ENCODE measurements at regions not wholly inside any gene's neighbourhood (a gene's known extent, or its start where the extent isn't known, plus 50 kb on each side); places are given as distances from the start of the nearest gene placed in this dataset.
A peak's percentile ranks its signal among the peaks of the same experiment; 100 is the strongest.

DNA sequence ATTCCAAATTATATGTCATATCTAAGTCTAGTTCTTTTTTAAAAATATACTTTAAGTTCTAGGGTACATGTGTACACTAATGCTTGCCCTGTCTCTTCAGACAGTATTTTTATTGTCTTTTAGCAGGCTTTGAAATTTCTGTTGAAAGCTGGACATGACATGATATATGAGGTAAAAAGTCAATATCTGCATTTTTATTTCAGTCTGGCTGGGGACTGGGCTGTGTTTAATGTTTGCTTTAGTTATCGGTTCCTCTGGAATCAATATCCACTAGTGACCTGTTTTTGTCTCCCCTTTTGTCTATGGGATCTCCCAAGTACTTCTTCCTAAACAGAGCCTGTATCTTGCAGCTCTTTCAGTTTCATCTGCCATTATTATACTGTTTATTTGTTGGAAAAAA is 786.2 kb upstream of the GJE1 start:
- Mint-ChIP-seq H3K27me3 (no peaks in the 10 kb centered on the region), H3K27ac (no peak overlapping the region), H3K9me3 (no peaks in the 10 kb centered on the region), H3K36me3 (no peaks in the 10 kb centered on the region), H3K4me3 (no peak overlapping the region), H3K4me1 (no peaks in the 10 kb centered on the region)
- no peak for DNase-seq
- ATAC-seq (replicated peaks) = no peak

DNA sequence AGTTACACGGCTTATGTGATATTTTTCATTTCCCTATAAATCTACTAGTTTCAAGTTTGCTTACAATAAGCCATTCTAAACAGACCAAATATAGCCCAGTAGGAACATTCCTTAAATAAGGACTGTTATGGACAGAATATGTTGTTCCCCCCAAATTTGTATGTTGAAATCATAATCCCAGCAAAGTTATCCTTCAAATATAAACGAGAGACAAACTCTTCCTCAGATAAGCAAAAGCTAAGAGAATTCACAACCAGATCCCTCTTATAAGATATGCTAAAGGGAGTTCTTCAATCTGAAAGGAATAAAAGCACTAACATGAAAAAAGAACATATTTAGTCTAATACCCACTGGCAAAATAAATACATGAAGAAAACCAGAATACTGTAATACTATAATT is 795.5 kb upstream of the GJE1 start:
- Mint-ChIP-seq H3K4me3 (no peak overlapping the region), H3K9me3 (no peaks in the 10 kb centered on the region), H3K36me3 (no peaks in the 10 kb centered on the region), H3K4me1 (peaks cover 0 to 4% of the 10 kb centered on the region in 2 donors), H3K27me3 (no peaks in the 10 kb centered on the region), H3K27ac (no peak overlapping the region)
- ATAC-seq (replicated peaks) (no peak), DNase-seq (no peak)

DNA sequence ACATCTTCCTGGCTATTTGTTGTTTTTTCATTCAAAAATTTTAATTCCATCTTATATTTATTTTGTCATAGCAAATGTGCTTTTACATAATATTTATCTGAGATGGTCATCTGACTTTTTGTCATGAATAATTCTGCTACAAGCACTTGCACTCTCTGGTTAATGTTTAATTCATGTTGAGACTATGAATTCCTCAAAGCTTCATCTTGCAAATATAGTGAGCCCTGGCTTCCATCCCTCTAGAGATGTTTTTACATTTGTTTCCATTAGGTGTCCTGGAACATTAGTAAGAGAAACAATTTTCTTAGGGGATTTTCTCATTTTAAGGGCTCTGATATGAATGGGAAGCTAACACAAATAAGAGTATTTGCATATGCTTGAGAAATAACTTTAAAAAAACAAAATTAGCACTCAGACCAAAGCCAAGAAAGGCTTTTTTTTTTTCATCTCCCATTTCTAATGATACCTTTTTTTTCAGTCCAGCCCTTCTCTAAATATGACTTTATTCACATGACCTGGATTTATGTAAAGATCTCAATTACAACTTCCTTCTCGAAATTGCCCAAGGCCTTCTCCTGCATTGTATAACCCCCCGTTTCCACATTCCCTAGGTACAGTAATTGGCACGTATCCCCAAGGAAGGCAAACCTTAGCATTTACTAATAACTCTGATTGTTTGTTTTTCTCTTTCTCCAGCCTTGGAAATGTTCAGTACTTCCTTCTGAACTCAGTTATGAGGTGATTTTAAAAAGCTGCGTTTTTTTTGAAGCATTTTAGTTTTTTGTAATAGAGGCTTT is 797.0 kb upstream of the GJE1 start:
- Mint-ChIP-seq H3K27me3 (no peaks in the 10 kb centered on the region), H3K4me1 (peaks cover 0 to 4% of the 10 kb centered on the region in 2 donors), H3K27ac (no peak overlapping the region), H3K9me3 (no peaks in the 10 kb centered on the region), H3K4me3 (no peak overlapping the region), H3K36me3 (no peaks in the 10 kb centered on the region)
- ATAC-seq (replicated peaks) = no peak
- no peak for DNase-seq

DNA sequence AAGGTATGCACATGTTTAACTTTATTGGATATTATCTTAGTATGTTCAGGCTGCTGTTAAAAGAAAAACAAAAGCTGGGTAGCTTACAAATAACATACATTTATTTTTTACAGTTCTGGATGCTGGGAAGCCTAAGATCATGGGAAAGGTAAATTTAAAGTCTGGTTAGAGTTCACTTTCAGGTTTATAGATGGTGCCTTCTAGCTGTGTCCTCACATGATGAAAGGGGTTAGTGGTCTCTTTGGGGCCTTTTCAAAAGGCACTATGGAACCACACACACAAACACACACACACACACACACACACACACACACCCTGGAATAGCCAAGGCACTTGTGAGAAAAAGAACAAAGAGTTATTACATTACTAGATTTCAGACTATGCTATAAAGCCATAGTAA is 805.8 kb upstream of the GJE1 start:
- Mint-ChIP-seq H3K36me3 (no peaks in the 10 kb centered on the region), H3K27me3 (no peaks in the 10 kb centered on the region), H3K27ac (no peak overlapping the region), H3K4me3 (no peak overlapping the region), H3K4me1 (no peaks in the 10 kb centered on the region), H3K9me3 (peaks cover 4% of the 10 kb centered on the region in 2 donors)
- DNase-seq = no peak
- no peak for ATAC-seq (replicated peaks)

DNA sequence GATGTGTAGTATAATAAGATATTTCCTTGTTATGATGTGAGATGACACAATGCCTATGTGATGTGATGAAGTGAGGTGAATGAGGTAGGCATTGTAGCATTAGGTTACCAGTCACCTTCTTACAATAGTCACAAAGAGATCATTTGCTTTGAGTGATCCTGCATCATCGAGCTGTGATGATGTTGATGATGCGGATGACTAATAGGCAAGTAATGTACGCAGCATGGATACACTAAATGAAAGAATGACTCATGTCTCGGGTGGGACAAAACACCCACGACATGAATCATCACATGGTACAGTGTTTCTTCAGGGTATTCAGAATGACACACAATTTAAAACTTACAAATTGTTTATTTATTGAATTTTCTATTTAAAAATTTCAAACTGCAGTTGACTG is 806.3 kb upstream of the GJE1 start:
- Mint-ChIP-seq H3K4me1 (no peaks in the 10 kb centered on the region), H3K36me3 (no peaks in the 10 kb centered on the region), H3K4me3 (no peak overlapping the region), H3K9me3 (peaks cover 4% of the 10 kb centered on the region in 2 donors), H3K27me3 (no peaks in the 10 kb centered on the region), H3K27ac (no peak overlapping the region)
- peak; percentile 13 for DNase-seq
- peak; percentile 81 to 85 for ATAC-seq (replicated peaks)

DNA sequence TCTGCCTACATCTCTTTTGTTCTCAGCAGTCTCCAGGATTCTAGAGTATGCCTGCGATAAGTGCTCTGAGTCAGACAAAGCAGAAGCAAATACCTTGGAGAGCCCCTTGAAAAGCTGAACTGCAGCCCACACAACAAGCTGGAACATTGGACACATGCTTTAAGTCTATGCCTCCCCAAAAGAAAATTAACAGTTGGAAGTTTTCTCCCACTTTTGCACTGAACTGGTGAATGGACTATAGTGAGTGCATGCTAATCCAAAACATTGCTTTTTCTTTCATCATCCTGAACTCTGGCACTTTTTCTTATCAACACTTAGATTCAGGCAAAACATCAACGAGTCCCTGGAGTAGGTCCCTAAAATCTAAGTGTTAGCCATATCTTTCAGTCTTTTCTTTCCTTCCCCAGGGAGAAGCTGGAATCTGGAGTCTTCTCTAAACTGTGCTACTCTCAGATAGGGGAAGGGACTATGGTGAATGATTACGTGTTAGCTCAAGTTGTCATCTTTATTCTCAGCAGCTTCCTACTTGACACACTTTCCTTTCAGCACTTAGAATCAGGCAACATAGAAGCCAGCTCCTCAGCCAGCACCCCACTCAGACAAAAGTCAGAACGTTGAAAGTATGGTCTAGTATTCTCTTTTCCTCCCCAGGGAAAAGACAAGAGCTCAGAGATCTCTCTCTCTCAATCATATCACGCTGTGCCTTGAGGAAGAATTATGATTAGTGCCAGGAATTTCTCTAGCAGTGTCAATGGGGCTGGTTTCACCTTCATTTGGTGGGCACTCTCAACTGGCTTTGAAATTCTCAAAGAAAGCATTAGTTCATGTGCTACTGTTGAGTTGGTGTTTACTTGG is 811.0 kb upstream of the GJE1 start:
- Mint-ChIP-seq H3K27me3 (peaks cover 0 to 1% of the 10 kb centered on the region in 2 donors), H3K27ac (no peak overlapping the region), H3K9me3 (no peaks in the 10 kb centered on the region), H3K4me1 (no peaks in the 10 kb centered on the region), H3K4me3 (no peak overlapping the region), H3K36me3 (no peaks in the 10 kb centered on the region)
- no peak for ATAC-seq (replicated peaks)
- no peak for DNase-seq

DNA sequence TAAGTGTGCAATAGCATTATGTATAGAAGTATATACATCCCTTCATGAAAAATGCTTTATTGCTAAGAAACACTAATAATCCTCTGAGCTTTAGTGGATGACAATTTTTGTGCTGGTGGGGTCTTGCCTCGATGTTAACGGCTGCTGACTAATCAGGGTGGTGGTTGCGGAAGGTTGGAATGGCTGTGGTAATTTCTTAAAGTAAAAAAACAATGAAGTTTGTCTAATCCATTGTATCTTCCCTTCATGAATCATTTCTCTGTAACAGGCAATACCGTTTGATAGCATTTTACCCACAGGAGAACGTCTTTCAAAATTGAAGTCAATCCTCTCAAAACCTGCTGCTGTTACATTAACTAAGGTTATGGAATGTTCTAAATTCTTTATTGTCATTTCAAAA is 816.5 kb upstream of the GJE1 start:
- no peak overlapping the region for H3K4me3 Mint-ChIP-seq
- H3K36me3 Mint-ChIP-seq = no peaks in the 10 kb centered on the region
- no peak for DNase-seq
- peaks cover 0 to 3% of the 10 kb centered on the region in 2 donors for H3K27me3 Mint-ChIP-seq
- no peaks in the 10 kb centered on the region for H3K9me3 Mint-ChIP-seq
- no peaks in the 10 kb centered on the region for H3K4me1 Mint-ChIP-seq
- no peak for ATAC-seq (replicated peaks)
- no peak overlapping the region for H3K27ac Mint-ChIP-seq

DNA sequence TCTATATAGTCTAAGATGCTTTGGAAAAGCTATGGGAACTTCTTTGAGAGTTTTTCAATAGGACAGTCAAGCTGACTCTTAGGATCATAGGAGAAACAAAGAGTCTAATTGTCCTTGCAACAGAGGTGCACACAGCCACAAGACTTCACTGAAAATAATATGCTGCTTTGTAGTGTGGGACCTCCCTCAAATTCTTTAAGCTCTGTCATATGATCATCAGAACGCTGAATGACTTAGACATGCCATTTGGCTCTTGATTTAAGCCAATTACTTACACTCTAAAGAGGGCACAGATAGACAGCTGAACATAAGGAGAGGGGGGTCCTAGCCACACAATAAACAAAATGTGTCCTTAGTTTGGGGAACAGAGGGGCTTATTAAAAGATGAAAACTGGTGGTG is 818.7 kb upstream of the GJE1 start:
- Mint-ChIP-seq H3K9me3 (no peaks in the 10 kb centered on the region), H3K27me3 (peaks cover 0 to 3% of the 10 kb centered on the region in 2 donors), H3K4me1 (no peaks in the 10 kb centered on the region), H3K36me3 (no peaks in the 10 kb centered on the region), H3K27ac (no peak overlapping the region), H3K4me3 (no peak overlapping the region)
- no peak for DNase-seq
- ATAC-seq (replicated peaks) = no peak

DNA sequence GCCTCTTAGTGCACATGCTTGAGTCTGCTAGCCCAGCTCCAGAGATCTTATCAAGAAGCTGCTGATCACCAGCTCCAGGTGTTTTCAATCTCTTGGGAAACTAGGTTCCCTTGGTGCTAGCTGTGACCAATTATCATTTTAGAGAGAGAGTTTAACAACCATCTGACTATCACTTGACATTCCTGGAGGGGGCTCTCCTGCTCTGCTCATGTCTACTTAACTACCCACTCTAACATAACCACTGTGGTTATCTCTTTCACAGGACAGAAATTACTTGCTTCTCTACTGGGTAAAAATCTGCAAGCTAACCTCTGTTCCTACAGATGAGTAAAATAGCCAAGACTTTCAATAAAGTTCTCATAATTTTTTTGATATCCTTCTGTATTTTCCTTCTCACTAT is 823.4 kb upstream of the GJE1 start:
- H3K4me3 Mint-ChIP-seq = no peak overlapping the region
- H3K36me3 Mint-ChIP-seq = no peaks in the 10 kb centered on the region
- no peak for ATAC-seq (replicated peaks)
- no peak overlapping the region for H3K27ac Mint-ChIP-seq
- H3K9me3 Mint-ChIP-seq = peaks cover 0 to 2% of the 10 kb centered on the region in 2 donors
- no peak for DNase-seq
- H3K27me3 Mint-ChIP-seq = no peaks in the 10 kb centered on the region
- H3K4me1 Mint-ChIP-seq = peaks cover 0 to 3% of the 10 kb centered on the region in 2 donors

DNA sequence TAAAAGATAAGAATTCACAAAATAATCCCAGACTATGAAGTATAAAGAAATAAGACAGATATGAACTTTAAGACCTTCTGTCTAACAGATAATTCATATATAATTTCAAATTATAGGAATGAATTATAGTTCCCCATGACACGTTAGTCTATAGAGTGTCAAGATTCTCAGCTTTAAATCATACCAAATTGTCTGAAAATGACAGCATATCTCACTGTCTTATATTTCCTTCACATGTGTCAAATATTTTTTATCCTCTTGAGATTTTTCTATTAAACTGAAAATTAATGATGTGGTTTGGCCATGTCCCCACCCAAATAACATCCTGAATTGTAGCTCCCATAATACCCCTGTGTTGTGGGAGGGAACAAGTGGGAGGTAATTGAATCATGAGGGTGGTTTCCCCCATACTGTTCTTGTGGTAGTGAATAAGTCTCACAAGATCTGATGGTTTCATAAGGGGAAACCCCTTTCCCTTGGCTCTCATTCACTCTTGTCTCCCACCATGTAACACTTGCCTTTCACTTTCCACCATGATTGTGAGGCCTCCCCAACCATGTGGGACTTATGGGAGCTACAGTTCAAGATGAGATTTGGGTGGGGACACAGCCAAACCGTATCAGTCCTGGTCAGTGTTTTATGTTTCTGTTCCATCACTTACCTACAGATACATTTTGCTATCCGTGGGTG is 825.3 kb upstream of the GJE1 start:
- H3K9me3 Mint-ChIP-seq = peaks cover 0 to 2% of the 10 kb centered on the region in 2 donors
- ATAC-seq (replicated peaks) = peak; percentile 58 to 65
- peak overlapping the region; percentile 31 for H3K27ac Mint-ChIP-seq
- H3K4me3 Mint-ChIP-seq = no peak overlapping the region
- peak; percentile 4 for DNase-seq
- peaks cover 0 to 3% of the 10 kb centered on the region in 2 donors for H3K4me1 Mint-ChIP-seq
- H3K36me3 Mint-ChIP-seq = no peaks in the 10 kb centered on the region
- H3K27me3 Mint-ChIP-seq = no peaks in the 10 kb centered on the region

DNA sequence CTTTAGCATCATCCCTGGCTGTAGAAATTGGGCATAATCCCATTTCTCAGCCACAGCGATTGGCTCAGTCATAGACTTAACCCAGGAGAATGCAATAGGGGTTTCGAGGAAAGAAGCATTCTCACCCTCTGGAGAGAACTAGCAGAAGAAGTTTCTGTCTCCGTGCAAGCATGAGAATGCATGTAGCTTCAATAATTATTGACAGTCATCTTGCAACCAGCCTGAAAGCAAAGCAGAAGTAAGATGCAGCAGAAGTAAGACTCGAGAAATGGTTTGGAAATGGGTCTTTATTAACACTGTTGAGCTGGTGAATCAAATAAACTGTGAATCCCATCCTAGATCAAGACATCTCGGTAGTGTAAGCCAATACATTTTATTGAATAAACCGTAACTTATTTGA is 828.8 kb upstream of the GJE1 start:
- no peak for DNase-seq
- no peaks in the 10 kb centered on the region for H3K36me3 Mint-ChIP-seq
- no peak for ATAC-seq (replicated peaks)
- no peak overlapping the region for H3K27ac Mint-ChIP-seq
- H3K27me3 Mint-ChIP-seq = no peaks in the 10 kb centered on the region
- H3K4me3 Mint-ChIP-seq = no peak overlapping the region
- H3K9me3 Mint-ChIP-seq = peaks cover 0 to 2% of the 10 kb centered on the region in 2 donors
- peaks cover 0 to 3% of the 10 kb centered on the region in 2 donors for H3K4me1 Mint-ChIP-seq

DNA sequence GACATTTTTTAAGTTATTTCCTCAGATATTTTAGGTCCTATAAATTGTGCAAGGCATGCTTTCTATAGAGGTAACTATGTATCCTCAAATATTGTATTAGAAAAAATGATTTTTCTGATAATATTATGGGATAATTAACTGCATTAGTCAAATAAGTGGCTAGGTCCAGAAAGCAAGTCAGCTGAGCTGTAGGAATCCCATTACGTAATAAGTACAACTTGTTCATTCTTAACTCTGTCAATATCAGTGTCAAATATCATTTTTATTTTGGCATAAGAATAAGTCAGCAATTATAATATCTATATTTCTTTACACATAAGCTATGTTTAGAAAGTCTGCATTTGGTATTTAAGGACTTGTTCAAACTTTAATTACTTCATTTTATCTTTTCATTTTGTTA is 830.9 kb upstream of the GJE1 start:
- Mint-ChIP-seq H3K27me3 (no peaks in the 10 kb centered on the region), H3K27ac (no peak overlapping the region), H3K4me1 (no peaks in the 10 kb centered on the region), H3K9me3 (no peaks in the 10 kb centered on the region), H3K36me3 (no peaks in the 10 kb centered on the region), H3K4me3 (no peak overlapping the region)
- DNase-seq (no peak), ATAC-seq (replicated peaks) (no peak)

DNA sequence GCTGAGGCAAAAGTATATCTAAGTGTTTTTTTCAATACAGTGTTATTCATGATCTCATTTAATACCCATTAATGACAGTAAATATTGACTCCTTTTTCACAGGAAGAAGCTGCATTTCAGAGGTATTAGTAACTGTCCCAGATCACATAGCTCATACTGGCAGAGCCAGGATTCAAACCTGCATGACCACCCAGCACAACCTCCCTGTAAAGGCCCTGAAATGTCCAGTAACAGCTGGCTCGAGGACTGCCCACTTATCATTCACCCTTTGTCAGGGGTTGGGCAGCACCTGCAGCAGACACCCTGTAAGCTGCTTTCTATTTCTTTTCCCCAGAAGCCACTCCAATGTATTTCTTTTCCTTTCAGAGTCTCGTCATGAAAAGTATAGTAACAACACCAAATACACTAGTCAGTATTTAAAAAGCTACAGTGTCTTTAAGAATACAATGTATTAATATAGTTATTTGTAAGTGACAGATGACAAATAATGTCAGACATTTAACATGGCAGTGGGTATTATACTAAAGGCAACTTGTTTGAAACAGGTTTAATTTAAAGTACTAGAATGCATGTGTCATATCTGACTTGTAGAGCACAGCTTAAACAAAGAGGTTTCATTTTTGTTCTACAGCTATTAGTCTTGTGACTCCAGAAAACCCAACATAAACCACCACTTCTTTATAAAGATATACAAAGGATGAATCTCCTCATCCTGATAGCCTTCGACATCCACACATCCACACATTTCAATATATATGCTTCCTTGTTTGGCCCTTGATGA is 841.6 kb upstream of the GJE1 start:
- H3K27ac Mint-ChIP-seq = no peak overlapping the region
- ATAC-seq (replicated peaks) (no peak), DNase-seq (no peak)

DNA sequence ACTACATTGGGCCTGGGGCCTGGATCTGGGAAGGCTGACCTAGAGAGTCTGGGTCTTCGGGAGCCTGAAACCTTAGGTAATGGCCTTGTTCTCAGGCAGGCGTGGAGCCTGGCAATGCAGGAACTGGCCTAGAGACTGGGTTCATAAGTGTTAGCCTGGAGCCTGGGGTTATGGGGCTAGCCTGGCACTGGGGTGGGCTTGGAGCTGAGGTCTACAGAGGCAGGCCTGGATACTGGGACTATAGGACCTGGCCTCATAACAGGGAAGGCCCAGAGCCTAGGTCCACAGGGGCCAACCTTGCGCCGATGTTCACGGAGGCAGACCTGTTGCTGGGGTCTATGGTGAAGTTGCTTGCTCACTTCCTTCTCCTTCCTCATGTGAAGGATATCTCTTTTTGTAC is 843.8 kb upstream of the GJE1 start:
- no peaks in the 10 kb centered on the region for H3K4me1 Mint-ChIP-seq
- H3K36me3 Mint-ChIP-seq = peaks cover 0 to 2% of the 10 kb centered on the region in 2 donors
- DNase-seq (no peak), ATAC-seq (replicated peaks) (no peak)
- no peak overlapping the region for H3K4me3 Mint-ChIP-seq
- H3K9me3 Mint-ChIP-seq = peaks cover 7 to 9% of the 10 kb centered on the region in 2 donors
- no peaks in the 10 kb centered on the region for H3K27me3 Mint-ChIP-seq
- H3K27ac Mint-ChIP-seq = no peak overlapping the region

More for the DNA sequence above, 841.6 kb upstream of the GJE1 start:
- Mint-ChIP-seq H3K36me3 (peaks cover 0 to 2% of the 10 kb centered on the region in 2 donors), H3K4me3 (no peak overlapping the region), H3K27me3 (no peaks in the 10 kb centered on the region), H3K9me3 (peaks cover 7 to 9% of the 10 kb centered on the region in 2 donors), H3K4me1 (no peaks in the 10 kb centered on the region)

Data from stimulated activated naive B cell treated with anti-CD40 and anti-IgM and Interleukin-4, amounts not matched to agents 10 μg/mL and 1 μg/mL and 100 μg/mL, for 72 hours (primary cell).